HFF-Myc (cell line): ENCODE measurements at regions not wholly inside any gene's neighbourhood (a gene's known extent, or its start where the extent isn't known, plus 50 kb on each side); places are given as distances from the start of the nearest gene placed in this dataset.
A peak's percentile ranks its signal among the peaks of the same experiment; 100 is the strongest.

Source experiments
- DNase-seq: peaks from one replicate; pipeline ENCODE4 v3.0.0-alpha.2; 2011; ENCODE audit warnings: low read depth; ENCODE audit errors: extremely low read depth
- H3K4me3 ChIP-seq: replicated peaks from 2 replicates; pipeline ENCODE4 v1.5.1; 2011; ENCODE audit warnings: low read depth, mild to moderate bottlenecking, control low read depth, low read length
- CTCF ChIP-seq: IDR thresholded peaks from 2 replicates; pipeline ENCODE4 v1.5.1; 2012; ENCODE audit warnings: mild to moderate bottlenecking, low read depth, low read length, control low read depth; ENCODE audit errors: missing control alignments

- no peak overlapping the region for H3K4me3 ChIP-seq
- no peak for TF ChIP-seq CTCF
- DNase-seq: no peak
Observed at GRCh38 chr9:90088856-90089255, 484.0 kb downstream of the GADD45G start.

- no peak overlapping the region for H3K4me3 ChIP-seq
- DNase-seq: no peak
- TF ChIP-seq CTCF: no peak
Observed at GRCh38 chr9:90090997-90091396, 486.2 kb downstream of the GADD45G start.

- TF ChIP-seq CTCF: no peak
- H3K4me3 ChIP-seq: no peak overlapping the region
- DNase-seq: no peak
Observed at GRCh38 chr9:90092508-90092907, 487.7 kb downstream of the GADD45G start.

- TF ChIP-seq CTCF: no peak
- H3K4me3 ChIP-seq: no peak overlapping the region
- no peak for DNase-seq
Observed at GRCh38 chr9:90095682-90096081, 490.9 kb downstream of the GADD45G start.

DNA sequence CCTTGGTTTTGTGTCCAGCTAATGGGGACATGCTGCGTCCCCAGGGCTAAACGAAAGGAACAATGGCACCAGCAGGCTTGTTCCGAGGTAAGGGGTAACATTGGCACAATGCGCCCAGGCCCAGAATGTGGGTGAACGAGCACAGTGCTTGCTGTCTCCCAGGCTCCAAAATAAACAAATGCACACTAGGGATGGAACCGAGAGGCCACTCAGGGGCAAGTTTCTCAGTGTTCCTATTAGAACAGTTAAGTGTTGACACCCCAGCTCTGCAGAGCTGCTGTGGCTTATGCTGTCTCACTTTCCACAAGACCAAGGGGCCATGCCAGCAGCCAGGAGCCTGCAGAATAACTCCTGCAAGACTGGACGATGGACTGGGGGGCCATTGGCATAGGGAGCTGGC, 492.4 kb downstream of the GADD45G start:
- H3K4me3 ChIP-seq: no peak overlapping the region
- TF ChIP-seq CTCF: no peak
- DNase-seq: no peak

GRCh38 chr9:90098408-90098807, 493.6 kb downstream of the GADD45G start:
- no peak for TF ChIP-seq CTCF
- H3K4me3 ChIP-seq: no peak overlapping the region
- DNase-seq: no peak

- DNase-seq: no peak
- no peak overlapping the region for H3K4me3 ChIP-seq
- peak; percentile 32 for TF ChIP-seq CTCF
Observed at GRCh38 chr9:90099262-90099963, 494.6 kb downstream of the GADD45G start.
